ENCODE measurements at regions not wholly inside any gene's neighbourhood (a gene's known extent, or its start where the extent isn't known, plus 50 kb on each side); places are given as distances from the start of the nearest gene placed in this dataset.

DNA sequence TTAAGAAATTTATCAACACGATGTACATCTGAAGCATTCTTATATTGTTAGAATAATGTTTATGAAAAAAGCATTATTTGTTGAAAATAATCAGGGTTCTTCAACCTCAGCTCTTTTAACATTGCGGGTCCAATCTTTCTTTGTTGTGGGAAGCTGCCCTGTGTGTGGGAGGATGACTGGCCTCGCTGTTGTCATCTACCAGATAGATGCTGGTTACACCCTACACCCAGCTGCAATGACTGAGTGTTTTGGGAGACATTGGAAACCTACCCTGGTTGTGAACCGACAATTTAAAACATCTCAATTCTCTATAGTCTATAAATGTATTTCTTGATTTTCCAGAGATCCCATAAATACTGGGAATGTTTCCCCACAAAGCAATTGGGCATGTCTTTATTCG is 794.2 kb upstream of the CDH10 start:
- TF ChIP-seq POLR2A (IDR thresholded peaks at IDR 0.05) = no peak
- no peak for TF ChIP-seq CTCF (IDR thresholded peaks at IDR 0.05 in 8 of 11, conservative IDR thresholded peaks at IDR 0.05 in 3 of 11)
